CD4-positive, alpha-beta T cell treated with Interleukin-2 at 100 ng/mL for 4 hours (primary cell): ENCODE measurements at regions not wholly inside any gene's neighbourhood (a gene's known extent, or its start where the extent isn't known, plus 50 kb on each side); places are given as distances from the start of the nearest gene placed in this dataset.
"Not testable (repeated sequence)": the region's sequence is repeated elsewhere in the genome, so short reads cannot be mapped to it uniquely, and the experiment has no call there.

ENCODE experiments used
- DNase-seq: peaks from one replicate; pipeline ENCODE4 v3.0.0-alpha.2; 2020; ENCODE audit warnings: low spot score

DNA sequence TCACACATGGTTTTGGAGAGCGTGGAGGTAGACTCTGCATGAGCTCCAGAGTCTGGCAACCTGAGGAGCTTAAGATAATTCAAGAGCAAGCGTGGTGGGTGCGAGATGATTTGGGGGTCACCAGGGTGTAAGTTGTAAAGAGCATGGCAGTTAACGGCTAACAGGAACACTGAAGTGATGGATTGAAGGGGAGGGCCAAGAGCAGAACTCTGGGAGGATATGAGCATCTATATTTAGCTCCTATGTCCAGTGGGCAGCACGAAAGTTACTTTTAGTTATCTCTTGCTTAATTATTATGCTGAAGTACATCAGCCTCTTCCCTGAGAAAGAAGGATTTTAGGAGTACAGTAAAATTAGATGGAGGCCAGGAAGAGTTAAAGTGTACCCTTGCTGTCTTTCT lies 231.9 kb upstream of the HAND2 start:
- DNase-seq = no peak

- DNase-seq = no peak
These were observed 231.2 kb upstream of the HAND2 start for GRCh38 chr4:173761236-173761635.

DNA sequence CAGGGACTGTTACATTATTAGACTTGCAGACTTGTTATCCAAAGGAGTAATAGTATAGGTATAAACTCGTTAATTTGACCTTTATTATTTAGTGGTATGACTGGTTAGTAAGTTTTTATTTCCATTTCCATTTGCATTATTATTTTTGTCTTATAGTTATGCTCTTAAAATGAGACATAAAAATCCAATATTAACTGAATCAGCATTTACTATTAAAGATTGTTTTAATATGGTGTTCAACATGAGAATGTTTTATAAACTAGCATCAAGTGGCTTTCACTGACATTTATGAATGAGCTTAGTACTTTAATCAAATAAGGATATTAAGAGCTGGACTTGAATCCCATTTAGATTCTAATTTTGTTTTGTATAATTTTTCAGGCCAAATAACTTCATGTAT lies 228.1 kb upstream of the HAND2 start:
- DNase-seq = no peak

GRCh38 chr4:173753408-173753807 lies 223.4 kb upstream of the HAND2 start:
- DNase-seq = no peak

GRCh38 chr4:173752610-173753230 lies 222.7 kb upstream of the HAND2 start:
- no peak for DNase-seq

DNA sequence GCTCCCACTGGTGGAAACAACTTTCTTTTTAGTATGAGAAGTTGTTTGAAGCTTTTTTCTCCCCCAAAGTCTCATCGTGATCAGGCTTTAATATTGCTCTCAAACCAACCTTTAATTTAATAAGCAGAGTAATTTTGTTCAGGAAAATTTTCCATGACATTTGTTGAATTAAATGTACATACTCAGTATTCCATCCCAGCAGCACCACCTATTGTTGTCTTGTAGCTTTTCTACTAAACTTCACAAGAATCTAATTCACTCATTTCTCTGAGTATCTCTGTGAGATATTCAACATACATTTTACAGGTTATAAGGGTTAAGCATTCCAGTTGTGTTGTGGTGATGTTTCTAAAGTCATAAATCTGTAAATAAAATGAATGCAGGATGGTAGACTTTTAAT lies 218.3 kb upstream of the HAND2 start:
- DNase-seq = no peak

DNA sequence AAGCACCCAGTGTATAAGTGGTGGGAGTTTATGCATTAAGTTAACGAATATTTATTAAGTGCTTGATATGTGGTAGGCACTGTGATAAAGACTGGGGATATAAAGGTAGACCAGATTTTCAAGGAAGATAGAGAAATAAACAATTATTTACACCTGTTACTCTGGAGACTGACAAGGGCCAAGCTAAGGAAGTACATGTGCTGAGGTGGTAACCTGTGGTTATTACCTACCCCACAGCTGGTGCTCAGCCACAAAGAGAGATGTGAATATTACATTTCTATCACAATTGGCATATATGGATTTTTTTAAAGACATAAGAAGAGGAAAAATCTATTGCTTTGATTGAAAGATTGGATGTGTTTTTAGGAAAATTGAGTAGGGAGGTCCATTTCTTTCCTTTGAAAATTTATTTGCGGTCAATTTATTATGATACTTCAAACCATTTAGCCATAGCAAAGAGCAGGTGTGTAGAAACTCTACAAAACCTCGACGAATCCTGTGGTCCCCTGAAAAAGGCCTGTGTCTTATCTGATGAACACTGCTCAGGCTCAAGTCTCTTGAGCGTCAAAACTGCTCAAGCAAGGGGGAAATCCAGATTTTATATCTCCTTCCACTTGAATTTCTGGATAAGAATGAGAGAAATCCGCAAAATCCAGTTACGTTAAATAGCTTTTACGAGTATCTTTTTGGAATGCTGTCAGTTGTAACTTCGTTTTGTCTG lies 217.7 kb upstream of the HAND2 start:
- no peak for DNase-seq

DNA sequence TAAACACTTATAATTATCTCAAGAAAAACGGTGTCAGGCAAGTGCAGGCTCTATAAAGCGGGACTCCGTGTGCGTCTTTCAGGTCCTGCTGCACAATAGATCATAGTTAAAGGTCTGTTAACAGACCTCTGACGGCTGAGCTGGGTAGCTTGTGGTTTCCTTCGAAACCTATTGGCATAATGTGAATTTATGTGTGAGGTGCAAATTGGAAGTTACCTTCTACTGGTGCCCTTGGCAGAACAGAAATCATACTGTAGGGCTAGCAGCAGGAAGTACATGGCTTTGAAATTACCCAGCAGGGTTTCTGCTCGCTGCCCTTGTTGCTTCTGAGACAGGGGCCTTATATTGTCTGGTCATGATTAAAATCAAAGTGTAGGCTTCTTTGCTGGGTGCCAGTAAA lies 216.4 kb upstream of the HAND2 start:
- DNase-seq = no peak

DNA sequence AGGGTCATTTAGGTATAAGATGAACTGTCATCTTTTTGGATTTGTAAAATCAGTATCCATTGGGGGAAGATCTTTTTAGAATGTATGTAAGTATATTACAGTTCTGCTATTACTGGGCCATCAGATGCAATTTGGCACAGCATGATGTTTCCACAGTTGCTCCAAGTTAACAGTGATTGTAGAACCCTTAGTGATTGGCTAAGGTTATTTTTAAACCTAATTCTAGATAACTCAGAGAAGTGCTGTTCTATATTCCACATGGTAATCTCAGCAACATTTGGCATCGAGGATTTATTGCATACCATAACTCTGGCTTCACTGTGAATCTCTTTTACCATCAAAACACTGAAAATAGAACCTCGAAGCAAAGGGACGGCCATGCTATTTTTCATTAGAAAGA lies 215.7 kb upstream of the HAND2 start:
- no peak for DNase-seq

GRCh38 chr4:173736840-173737239 lies 206.8 kb upstream of the HAND2 start:
- DNase-seq = no peak

DNA sequence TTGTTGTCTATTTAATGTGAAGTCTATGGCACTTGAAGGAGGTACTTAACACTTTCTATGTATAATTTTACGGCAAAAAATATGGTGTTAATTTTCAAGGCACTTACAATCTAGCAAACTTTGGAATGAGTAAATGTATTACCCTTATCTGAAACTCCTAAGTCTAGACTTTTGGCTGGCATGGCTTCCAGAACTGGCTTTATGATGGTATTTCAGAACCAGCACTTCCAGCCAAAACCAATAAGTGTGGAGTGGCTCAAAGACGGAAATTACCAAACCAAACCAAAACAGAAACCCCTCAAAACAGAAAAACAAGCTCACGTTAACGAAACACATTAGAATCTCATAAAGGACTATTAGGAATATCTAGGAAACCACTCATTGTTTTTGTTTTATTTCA lies 205.6 kb upstream of the HAND2 start:
- no peak for DNase-seq

GRCh38 chr4:173735049-173735448 lies 205.0 kb upstream of the HAND2 start:
- DNase-seq = no peak

GRCh38 chr4:173731257-173731656 lies 201.2 kb upstream of the HAND2 start:
- DNase-seq = no peak

GRCh38 chr4:173722075-173722474 lies 192.0 kb upstream of the HAND2 start:
- DNase-seq = no peak

DNA sequence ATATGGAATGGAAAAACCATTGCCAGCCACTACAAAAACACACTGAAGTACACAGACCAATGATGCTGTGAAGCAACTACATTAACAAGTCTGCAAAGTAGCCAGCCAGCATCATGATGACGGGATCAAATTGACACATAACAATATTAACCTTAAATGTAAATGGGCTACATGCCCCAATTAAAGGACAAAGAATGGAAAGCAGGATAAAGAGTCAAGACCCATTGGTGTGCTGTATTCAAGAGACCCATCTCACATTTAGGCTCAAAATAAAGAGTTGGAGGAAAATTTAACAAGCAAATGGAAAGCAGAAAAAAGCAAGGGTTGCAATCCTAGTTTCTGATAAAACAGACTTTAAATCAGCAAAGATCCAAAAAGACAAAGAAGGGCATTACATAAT lies 188.5 kb upstream of the HAND2 start:
- DNase-seq = not testable (repeated sequence)

GRCh38 chr4:173717581-173717980 lies 187.6 kb upstream of the HAND2 start:
- no peak for DNase-seq

DNA sequence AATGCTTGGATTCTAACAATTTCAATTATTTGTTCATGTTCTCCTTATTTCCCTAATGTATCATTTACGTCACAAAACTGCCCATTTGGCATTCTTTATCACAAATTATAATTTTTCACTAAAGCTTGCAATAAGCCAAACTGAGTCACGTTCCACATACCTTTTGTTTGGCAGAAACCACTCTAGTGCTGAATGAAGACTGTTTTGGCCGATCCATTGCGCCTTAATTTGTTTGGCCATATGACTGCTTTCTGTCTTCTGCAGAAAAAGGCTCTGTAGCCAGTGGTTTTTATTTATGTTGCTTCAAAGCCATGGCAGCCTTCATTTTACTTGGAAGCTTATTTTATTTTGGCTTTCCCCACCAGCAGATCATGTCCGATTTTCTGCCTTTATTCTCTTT lies 184.4 kb upstream of the HAND2 start:
- no peak for DNase-seq

DNA sequence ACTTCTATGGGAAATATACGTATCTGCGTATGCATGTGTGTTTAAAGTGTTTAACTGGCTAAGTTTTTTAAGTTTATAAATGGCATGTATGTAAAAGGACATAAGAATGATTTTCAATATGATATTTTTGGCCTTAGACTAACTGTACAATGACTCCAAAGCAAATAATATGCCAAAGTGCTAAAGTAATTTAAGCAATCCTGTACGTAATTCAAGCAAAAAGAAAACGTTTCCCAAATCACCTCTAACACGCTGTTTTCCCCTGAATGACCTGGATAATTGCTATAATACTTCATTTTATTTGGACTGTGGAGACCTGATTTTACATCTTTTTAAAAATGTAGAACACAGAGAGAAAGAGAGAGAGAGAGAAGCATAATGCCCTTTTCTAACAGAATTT lies 183.0 kb upstream of the HAND2 start:
- DNase-seq = no peak

DNA sequence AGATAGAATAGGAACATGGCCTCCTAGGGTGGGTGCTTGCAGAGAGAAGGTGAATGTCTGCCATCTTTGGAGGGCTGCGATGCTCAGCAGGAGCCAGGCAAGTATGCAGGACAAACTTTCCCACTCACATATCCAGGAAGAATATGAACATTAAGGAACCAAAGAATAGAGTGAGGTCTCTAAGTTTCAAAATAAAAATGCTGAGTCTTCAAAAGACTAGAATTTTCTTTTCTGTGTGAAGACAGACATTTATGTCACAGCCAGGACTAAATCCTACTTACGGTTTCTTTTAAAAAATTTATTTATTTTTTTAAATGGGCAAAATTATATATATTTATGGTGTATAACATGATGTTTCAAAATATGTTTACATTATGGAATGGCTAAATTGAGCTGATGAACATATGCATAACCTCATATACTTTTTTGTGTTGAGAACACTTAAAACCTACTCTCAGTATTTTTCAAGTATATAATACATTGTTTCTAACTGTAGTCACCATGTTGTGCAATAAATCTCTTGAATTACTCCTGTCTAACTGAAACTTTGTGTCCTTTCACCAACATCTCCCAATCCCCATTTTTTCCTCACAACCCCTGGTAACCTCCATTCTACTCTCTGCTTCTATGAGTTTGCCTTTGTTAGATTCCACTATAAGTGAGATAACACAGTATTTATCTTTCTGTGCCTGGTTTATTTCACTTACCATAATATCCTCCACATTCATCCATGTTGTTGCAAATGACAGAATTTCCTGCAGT lies 177.8 kb upstream of the HAND2 start:
- no peak for DNase-seq

DNA sequence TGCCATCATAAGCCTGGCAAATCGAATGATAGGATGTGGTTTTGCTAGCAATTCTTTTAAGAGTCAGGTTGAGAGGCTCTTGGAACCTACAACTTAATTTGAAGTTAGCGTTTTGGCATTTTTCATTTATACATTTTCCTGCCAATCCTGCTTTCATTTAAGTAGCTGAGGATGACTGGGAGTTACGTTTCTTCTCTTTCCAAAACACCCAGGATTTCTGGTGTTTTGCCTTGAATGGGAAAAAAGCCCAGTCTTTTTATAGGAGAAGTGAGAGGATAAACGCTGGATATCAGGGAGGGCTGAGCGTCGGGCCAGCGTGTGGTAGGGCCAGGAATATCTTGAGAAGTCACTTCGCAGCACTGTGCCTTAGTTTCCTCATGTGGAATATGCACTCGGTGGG lies 174.2 kb upstream of the HAND2 start:
- no peak for DNase-seq

- DNase-seq = no peak
These were observed 173.0 kb upstream of the HAND2 start for GRCh38 chr4:173703021-173703420.

DNA sequence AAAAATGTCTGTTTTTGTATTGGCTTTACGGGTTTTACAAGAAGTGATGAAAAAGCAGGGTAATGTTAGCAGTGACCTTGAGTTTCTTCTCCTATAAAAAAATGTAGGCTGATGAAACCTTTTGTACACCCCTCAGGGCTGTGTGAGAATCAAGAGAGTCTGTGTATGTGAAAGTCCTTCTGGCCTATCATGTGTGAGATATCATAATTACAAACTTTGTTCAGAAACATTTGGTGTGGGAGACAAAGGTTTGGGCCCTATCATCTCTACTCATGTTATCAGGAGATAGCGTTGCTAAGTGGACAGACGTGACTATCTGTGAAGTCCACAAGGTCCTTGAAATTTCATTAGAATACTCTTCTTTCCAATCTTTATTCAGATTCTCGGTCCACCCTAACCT lies 170.6 kb upstream of the HAND2 start:
- no peak for DNase-seq

DNA sequence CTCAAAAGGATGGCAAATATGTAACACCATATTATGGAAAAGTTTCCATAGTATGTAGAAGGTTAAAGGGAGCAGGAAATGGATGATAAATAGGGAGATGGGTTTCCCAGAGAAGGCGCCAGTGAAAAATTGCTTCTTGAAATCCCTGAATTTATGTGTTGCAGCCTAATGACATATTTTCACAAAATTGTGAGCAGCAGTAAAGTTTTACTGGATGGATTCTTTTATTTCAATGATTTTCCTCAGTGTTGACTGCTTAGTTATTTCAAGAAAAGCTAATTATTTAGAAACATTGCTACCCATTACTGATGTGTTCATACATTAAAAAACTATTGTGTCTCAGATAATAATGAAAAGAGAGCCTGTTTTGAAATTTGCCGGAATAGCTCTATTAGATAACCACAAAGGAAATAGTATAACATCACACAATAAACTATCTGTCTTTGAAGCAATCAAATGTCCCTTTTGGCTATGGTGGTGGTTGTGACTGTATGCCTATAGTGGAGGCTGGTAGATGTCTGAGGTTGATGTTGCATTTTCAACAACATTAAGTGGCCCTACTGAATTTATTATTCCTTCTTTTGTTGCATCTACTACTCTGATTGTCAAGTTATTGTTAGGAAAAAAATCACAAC lies 169.9 kb upstream of the HAND2 start:
- no peak for DNase-seq
